Activated effector memory CD4-positive, alpha-beta T cell treated with anti-CD3 and anti-CD28 coated beads, Interleukin-2, amount 50 U/mL, for 16 hours (primary cell): ENCODE measurements at regions not wholly inside any gene's neighbourhood (a gene's known extent, or its start where the extent isn't known, plus 50 kb on each side); places are given as distances from the start of the nearest gene placed in this dataset.
"Not testable (repeated sequence)": the region's sequence is repeated elsewhere in the genome, so short reads cannot be mapped to it uniquely, and the experiment has no call there.

Experiments used
- DNase-seq: peaks from one replicate; pipeline ENCODE4 v3.0.0-alpha.2; 2020

- no peak for DNase-seq
Observed at GRCh38 chr6:156599366-156599765, 177.8 kb upstream of the ARID1B start.

- no peak for DNase-seq
Observed at GRCh38 chr6:156598855-156599180, 178.4 kb upstream of the ARID1B start.

- DNase-seq = no peak
Observed at GRCh38 chr6:156598071-156598854, 178.9 kb upstream of the ARID1B start.

GRCh38 chr6:156597095-156597494, 180.1 kb upstream of the ARID1B start:
- DNase-seq = no peak

- no peak for DNase-seq
Observed at GRCh38 chr6:156595476-156595875, 181.7 kb upstream of the ARID1B start.

GRCh38 chr6:156593893-156594292, 183.3 kb upstream of the ARID1B start:
- no peak for DNase-seq

GRCh38 chr6:156593127-156593526, 184.1 kb upstream of the ARID1B start:
- DNase-seq = no peak

GRCh38 chr6:156590482-156590881, 186.7 kb upstream of the ARID1B start:
- DNase-seq = no peak

GRCh38 chr6:156589281-156589680, 187.9 kb upstream of the ARID1B start:
- no peak for DNase-seq

- no peak for DNase-seq
Observed at GRCh38 chr6:156587751-156588301, 189.4 kb upstream of the ARID1B start.

GRCh38 chr6:156587071-156587470, 190.1 kb upstream of the ARID1B start:
- DNase-seq = no peak

GRCh38 chr6:156585859-156586258, 191.3 kb upstream of the ARID1B start:
- DNase-seq = no peak

- not testable (repeated sequence) for DNase-seq
Observed at GRCh38 chr6:156584121-156584520, 193.1 kb upstream of the ARID1B start.

GRCh38 chr6:156583083-156583482, 194.1 kb upstream of the ARID1B start:
- DNase-seq = no peak

GRCh38 chr6:156582509-156582992, 194.6 kb upstream of the ARID1B start:
- DNase-seq = no peak

- DNase-seq = no peak
Observed at GRCh38 chr6:156579564-156579963, 197.6 kb upstream of the ARID1B start.

- DNase-seq = no peak
Observed at GRCh38 chr6:156577749-156578148, 199.4 kb upstream of the ARID1B start.

GRCh38 chr6:156575361-156575760, 201.8 kb upstream of the ARID1B start:
- no peak for DNase-seq

GRCh38 chr6:156564807-156565149, 212.4 kb upstream of the ARID1B start:
- DNase-seq = no peak

GRCh38 chr6:156564127-156564806, 212.9 kb upstream of the ARID1B start:
- peak; percentile 90 for DNase-seq

- DNase-seq = no peak
Observed at GRCh38 chr6:156563714-156564113, 213.5 kb upstream of the ARID1B start.

GRCh38 chr6:156562636-156563035, 214.5 kb upstream of the ARID1B start:
- DNase-seq = no peak

GRCh38 chr6:156562019-156562418, 215.2 kb upstream of the ARID1B start:
- no peak for DNase-seq

GRCh38 chr6:156560476-156560875, 216.7 kb upstream of the ARID1B start:
- DNase-seq = no peak
